ENCODE measurements at regions not wholly inside any gene's neighbourhood (a gene's known extent, or its start where the extent isn't known, plus 50 kb on each side); places are given as distances from the start of the nearest gene placed in this dataset.

DNA sequence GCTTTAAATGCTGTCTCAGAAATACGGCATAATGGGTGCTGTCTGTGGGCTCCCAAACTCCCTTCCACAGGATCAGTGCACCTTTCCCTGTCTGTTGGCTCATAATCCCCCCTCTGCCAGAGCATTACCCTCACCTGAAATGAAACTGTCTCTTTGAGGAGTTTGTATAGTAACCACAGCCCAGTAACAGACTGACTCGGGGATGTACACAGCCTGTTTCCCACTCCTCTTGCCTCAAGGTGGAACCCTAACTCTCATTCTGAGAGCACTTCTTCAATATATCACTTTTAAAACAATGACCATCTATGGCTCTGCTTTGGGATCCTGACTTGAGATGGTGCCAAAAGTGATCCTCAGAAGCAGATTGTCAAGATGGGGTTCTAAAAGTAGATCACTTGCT lies 332.5 kb downstream of the AMY1C start:
- no peak for DNase-seq
- Histone ChIP-seq H3K4me3 (ENCODE audit: low read depth, low read length) (no peak overlapping the region), H3K36me3 (ENCODE audit: control insufficient read depth, insufficient read depth, low read length) (no peaks in the 10 kb centered on the region), H3K9me3 (no peaks in the 10 kb centered on the region), H3K27me3 (replicated peaks; ENCODE audit: control insufficient read depth, insufficient read depth, low read length) (no peaks in the 10 kb centered on the region), H3K4me1 (no peaks in the 10 kb centered on the region)
- no peak overlapping the region for H3K27ac Mint-ChIP-seq (ENCODE audit: unreplicated experiment)
- no peaks in the 10 kb centered on the region for H3K27me3 Mint-ChIP-seq (ENCODE audit: insufficient read depth, unreplicated experiment)
- no peaks in the 10 kb centered on the region for H3K4me1 Mint-ChIP-seq (ENCODE audit: low read depth, unreplicated experiment)
- intact Hi-C loops (cut with micrococcal nuclease; ENCODE audit: unreplicated experiment), result no loop called here
- POLR2A ChIA-PET, result no interaction called here
- CTCF ChIA-PET, result no interaction called here
- H3K36me3 Mint-ChIP-seq (ENCODE audit: insufficient read depth, unreplicated experiment), result no peaks in the 10 kb centered on the region
- no TSS peak for BruUV-seq (replicated peaks)
- no peak overlapping the region for H3K4me3 Mint-ChIP-seq (ENCODE audit: unreplicated experiment)
- H3K9me3 Mint-ChIP-seq (ENCODE audit: unreplicated experiment), result no peaks in the 10 kb centered on the region
- TF ChIP-seq, protein P1, sequence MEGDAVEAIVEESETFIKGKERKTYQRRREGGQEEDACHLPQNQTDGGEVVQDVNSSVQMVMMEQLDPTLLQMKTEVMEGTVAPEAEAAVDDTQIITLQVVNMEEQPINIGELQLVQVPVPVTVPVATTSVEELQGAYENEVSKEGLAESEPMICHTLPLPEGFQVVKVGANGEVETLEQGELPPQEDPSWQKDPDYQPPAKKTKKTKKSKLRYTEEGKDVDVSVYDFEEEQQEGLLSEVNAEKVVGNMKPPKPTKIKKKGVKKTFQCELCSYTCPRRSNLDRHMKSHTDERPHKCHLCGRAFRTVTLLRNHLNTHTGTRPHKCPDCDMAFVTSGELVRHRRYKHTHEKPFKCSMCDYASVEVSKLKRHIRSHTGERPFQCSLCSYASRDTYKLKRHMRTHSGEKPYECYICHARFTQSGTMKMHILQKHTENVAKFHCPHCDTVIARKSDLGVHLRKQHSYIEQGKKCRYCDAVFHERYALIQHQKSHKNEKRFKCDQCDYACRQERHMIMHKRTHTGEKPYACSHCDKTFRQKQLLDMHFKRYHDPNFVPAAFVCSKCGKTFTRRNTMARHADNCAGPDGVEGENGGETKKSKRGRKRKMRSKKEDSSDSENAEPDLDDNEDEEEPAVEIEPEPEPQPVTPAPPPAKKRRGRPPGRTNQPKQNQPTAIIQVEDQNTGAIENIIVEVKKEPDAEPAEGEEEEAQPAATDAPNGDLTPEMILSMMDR (IDR thresholded peaks at IDR 0.05; ENCODE audit: insufficient read depth in 1 of 2, low read depth in 1 of 2, low read length in 1 of 2, severe bottlenecking in 1 of 2, unreplicated experiment in 1 of 2), result no peak

DNA sequence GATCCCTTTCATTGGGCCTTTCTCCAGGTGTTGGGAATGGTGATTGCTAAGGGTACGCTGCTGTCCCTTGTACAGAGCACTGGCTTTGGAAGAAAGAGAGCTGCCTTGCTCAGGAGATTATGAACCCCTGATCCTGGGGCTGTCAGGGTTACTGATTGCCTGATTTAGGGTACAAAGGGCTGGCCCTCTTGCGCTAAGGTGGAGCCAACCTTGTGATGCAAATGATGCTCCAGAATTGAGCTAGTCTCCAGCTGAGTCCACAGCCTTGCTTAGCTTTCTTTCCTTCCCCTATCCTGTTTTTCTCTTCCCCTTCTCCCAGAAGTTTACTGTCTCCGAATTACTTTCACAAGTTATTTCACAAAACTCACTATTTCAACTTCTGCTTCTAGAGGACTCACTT lies 334.7 kb downstream of the AMY1C start:
- ChIA-PET CTCF (no interaction called here), POLR2A (no interaction called here)
- BruUV-seq (replicated peaks), result no TSS peak
- Histone ChIP-seq H3K4me1 (no peaks in the 10 kb centered on the region), H3K36me3 (ENCODE audit: control insufficient read depth, insufficient read depth, low read length) (no peaks in the 10 kb centered on the region), H3K4me3 (ENCODE audit: low read depth, low read length) (no peak overlapping the region), H3K9me3 (no peaks in the 10 kb centered on the region), H3K27me3 (replicated peaks; ENCODE audit: control insufficient read depth, insufficient read depth, low read length) (no peaks in the 10 kb centered on the region)
- Mint-ChIP-seq H3K4me1 (ENCODE audit: low read depth, unreplicated experiment) (no peaks in the 10 kb centered on the region), H3K27ac (ENCODE audit: unreplicated experiment) (no peak overlapping the region), H3K4me3 (ENCODE audit: unreplicated experiment) (no peak overlapping the region), H3K9me3 (ENCODE audit: unreplicated experiment) (no peaks in the 10 kb centered on the region), H3K36me3 (ENCODE audit: insufficient read depth, unreplicated experiment) (no peaks in the 10 kb centered on the region), H3K27me3 (ENCODE audit: insufficient read depth, unreplicated experiment) (no peaks in the 10 kb centered on the region)
- TF ChIP-seq, protein P1 (IDR thresholded peaks at IDR 0.05; ENCODE audit: insufficient read depth in 1 of 2, low read depth in 1 of 2, low read length in 1 of 2, severe bottlenecking in 1 of 2, unreplicated experiment in 1 of 2), result no peak
- intact Hi-C loops (cut with micrococcal nuclease; ENCODE audit: unreplicated experiment), result no loop called here
- DNase-seq, result no peak

DNA sequence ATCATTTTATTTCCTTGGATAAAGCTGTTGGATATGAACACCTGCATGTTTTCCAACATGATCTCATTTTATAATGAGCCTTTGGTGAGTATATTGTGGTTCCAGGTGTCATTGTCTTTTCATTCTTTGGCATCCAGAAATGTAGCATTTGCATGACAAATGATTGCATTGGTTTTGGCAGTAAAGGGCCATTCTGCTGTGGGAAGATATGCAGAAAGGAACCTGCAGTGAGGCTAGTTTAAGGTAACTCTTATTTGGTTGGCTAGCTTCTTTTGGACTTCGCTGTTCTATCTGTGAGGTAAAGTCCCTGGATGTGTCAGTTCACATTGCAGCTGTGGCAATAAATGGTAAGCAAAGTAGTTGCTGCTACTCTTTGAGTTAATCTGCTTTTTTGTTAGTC lies 343.0 kb downstream of the AMY1C start:
- Mint-ChIP-seq H3K4me3 (ENCODE audit: unreplicated experiment) (no peak overlapping the region), H3K9me3 (ENCODE audit: unreplicated experiment) (no peaks in the 10 kb centered on the region), H3K36me3 (ENCODE audit: insufficient read depth, unreplicated experiment) (no peaks in the 10 kb centered on the region), H3K27ac (ENCODE audit: unreplicated experiment) (no peak overlapping the region), H3K4me1 (ENCODE audit: low read depth, unreplicated experiment) (no peaks in the 10 kb centered on the region), H3K27me3 (ENCODE audit: insufficient read depth, unreplicated experiment) (peaks cover 2% of the 10 kb centered on the region)
- ChIA-PET POLR2A (no interaction called here), CTCF (no interaction called here)
- H3K9me3 ChIP-seq, result no peaks in the 10 kb centered on the region
- no TSS peak for BruUV-seq (replicated peaks)
- no peaks in the 10 kb centered on the region for H3K4me1 ChIP-seq
- TF ChIP-seq, protein P1 (IDR thresholded peaks at IDR 0.05; ENCODE audit: insufficient read depth in 1 of 2, low read depth in 1 of 2, low read length in 1 of 2, severe bottlenecking in 1 of 2, unreplicated experiment in 1 of 2), result no peak
- H3K4me3 ChIP-seq (ENCODE audit: low read depth, low read length), result no peak overlapping the region
- H3K36me3 ChIP-seq (ENCODE audit: control insufficient read depth, insufficient read depth, low read length), result no peaks in the 10 kb centered on the region
- intact Hi-C loops (cut with micrococcal nuclease; ENCODE audit: unreplicated experiment), result no loop called here
- no peaks in the 10 kb centered on the region for H3K27me3 ChIP-seq (replicated peaks; ENCODE audit: control insufficient read depth, insufficient read depth, low read length)
- no peak for DNase-seq
